ENCODE measurements at regions not wholly inside any gene's neighbourhood (a gene's known extent, or its start where the extent isn't known, plus 50 kb on each side); places are given as distances from the start of the nearest gene placed in this dataset.
"Not testable (repeated sequence)": the region's sequence is repeated elsewhere in the genome, so short reads cannot be mapped to it uniquely, and the experiment has no call there.

DNA sequence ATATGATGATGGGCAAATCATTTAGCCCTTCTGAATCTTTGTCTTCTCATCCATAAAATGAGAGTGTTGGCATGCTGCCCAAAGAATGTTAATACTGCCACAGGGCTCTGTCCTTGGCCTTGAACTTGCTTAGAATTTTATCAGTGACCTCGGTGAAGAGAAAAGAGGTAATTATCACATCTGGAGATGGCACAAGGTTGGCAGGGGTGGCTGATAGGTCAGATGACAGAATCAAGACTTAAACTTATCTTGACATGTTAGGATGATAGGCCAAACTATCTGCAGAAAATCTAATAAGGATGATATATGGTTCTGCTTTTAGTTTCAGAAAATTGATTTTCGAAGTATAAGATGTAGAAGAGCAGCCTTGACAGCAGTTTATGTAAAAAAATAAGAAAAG is 599.1 kb upstream of the CLINT1 start:
- TF ChIP-seq, protein P1, sequence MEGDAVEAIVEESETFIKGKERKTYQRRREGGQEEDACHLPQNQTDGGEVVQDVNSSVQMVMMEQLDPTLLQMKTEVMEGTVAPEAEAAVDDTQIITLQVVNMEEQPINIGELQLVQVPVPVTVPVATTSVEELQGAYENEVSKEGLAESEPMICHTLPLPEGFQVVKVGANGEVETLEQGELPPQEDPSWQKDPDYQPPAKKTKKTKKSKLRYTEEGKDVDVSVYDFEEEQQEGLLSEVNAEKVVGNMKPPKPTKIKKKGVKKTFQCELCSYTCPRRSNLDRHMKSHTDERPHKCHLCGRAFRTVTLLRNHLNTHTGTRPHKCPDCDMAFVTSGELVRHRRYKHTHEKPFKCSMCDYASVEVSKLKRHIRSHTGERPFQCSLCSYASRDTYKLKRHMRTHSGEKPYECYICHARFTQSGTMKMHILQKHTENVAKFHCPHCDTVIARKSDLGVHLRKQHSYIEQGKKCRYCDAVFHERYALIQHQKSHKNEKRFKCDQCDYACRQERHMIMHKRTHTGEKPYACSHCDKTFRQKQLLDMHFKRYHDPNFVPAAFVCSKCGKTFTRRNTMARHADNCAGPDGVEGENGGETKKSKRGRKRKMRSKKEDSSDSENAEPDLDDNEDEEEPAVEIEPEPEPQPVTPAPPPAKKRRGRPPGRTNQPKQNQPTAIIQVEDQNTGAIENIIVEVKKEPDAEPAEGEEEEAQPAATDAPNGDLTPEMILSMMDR (IDR thresholded peaks at IDR 0.05; ENCODE audit: low read depth, low read length, missing control alignments), result no peak
- no peak for DNase-seq (ENCODE audit: low read depth)
- H3K4me3 ChIP-seq (ENCODE audit: low read depth, low read length), result no peak overlapping the region

DNA sequence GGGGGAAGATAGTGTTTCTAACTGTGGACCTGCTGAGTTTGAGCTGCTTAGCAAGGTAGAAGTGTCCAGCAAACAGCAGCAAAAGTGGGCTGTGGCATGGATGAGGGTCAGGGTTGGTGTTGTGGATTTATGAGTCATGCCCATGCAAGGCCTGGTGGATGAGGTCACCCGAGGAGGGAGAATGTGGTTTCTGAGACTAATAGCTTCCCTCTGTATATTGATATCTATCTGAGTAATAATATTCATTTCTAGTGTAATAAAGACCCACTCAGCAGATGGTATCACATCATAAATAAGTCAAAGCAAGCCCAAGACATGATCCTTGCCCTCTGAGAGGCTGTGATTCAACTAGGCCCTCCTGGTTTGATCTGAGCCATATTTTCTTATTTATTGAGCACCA is 597.8 kb upstream of the CLINT1 start:
- no peak for DNase-seq (ENCODE audit: low read depth)
- TF ChIP-seq, protein P1 (IDR thresholded peaks at IDR 0.05; ENCODE audit: low read depth, low read length, missing control alignments), result no peak
- H3K4me3 ChIP-seq (ENCODE audit: low read depth, low read length), result no peak overlapping the region

DNA sequence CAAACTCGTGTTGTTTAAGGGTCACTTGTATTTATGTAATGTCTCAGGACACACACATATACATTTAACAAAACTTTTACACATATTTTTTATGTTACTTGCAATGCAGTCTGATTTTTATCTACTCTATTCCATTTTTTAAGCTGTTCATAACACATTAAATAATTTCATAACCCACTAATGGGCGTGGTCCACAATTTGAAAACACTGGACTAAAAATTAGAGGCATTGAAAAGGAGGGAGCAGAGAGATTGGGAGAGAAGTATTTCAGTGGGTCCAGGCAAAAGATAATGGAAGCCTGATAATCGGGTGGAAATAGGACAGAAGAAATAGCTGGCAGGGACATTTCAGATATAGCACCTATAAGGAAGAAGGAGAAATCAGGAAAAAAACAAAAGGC is 597.3 kb upstream of the CLINT1 start:
- no peak overlapping the region for H3K4me3 ChIP-seq (ENCODE audit: low read depth, low read length)
- DNase-seq (ENCODE audit: low read depth), result no peak
- TF ChIP-seq, protein P1 (IDR thresholded peaks at IDR 0.05; ENCODE audit: low read depth, low read length, missing control alignments), result no peak

GRCh38 chr5:158451993-158452672 is 593.2 kb upstream of the CLINT1 start:
- no peak for DNase-seq (ENCODE audit: low read depth)
- H3K4me3 ChIP-seq (ENCODE audit: low read depth, low read length), result no peak overlapping the region
- TF ChIP-seq, protein P1 (IDR thresholded peaks at IDR 0.05; ENCODE audit: low read depth, low read length, missing control alignments), result no peak

- TF ChIP-seq, protein P1 (IDR thresholded peaks at IDR 0.05; ENCODE audit: low read depth, low read length, missing control alignments), result no peak
- no peak for DNase-seq (ENCODE audit: low read depth)
- H3K4me3 ChIP-seq (ENCODE audit: low read depth, low read length), result no peak overlapping the region
Observed at GRCh38 chr5:158451203-158451992, 592.5 kb upstream of the CLINT1 start.

DNA sequence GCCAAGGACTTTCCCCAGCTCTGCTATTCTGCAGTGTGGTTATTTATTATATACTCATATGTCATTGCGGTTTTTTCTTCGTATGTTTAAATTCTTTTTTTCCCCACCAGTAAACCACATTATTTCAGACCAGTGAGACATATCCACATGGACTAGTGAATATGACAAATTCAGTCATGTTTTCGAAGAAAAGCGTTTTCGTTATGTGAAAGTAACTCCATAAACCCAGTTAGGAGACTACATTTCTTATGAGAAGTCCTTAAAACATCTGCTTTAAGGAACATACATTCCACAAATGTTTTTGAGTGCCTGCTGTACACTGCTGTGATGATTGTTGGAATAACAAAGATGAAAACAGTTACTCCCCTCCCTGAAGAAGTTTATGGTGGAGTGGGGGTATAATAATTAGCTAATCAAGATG is 591.8 kb upstream of the CLINT1 start:
- no peak overlapping the region for H3K4me3 ChIP-seq (ENCODE audit: low read depth, low read length)
- TF ChIP-seq, protein P1 (IDR thresholded peaks at IDR 0.05; ENCODE audit: low read depth, low read length, missing control alignments), result no peak
- DNase-seq (ENCODE audit: low read depth), result no peak

DNA sequence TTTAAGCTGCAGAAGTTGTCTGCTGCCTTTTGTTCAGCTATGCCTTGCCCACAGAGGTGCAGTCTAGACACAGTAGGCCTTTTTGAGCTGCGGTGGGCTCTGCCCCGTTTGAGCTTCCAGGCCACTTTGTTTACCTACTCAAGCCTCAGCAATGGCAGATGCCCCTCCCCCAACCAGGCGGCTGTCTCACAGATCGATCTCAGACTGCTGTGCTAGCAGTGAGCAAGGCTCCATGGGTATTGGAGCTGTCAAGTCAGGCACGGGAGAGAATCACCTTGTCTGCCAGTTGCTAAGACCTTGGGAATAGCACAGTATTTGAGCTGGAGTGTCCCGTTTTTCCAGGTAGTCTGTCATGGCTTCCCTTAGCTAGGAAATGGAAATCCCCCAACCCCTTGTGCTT is 587.8 kb upstream of the CLINT1 start:
- not testable (repeated sequence) for H3K4me3 ChIP-seq (ENCODE audit: low read depth, low read length); DNase-seq (ENCODE audit: low read depth)

GRCh38 chr5:158439204-158439603 is 580.3 kb upstream of the CLINT1 start:
- not testable (repeated sequence) for H3K4me3 ChIP-seq (ENCODE audit: low read depth, low read length); DNase-seq (ENCODE audit: low read depth)

Measured in GM12864 (cell line).